Fibroblast of skin of right biceps (primary cell): ENCODE measurements at regions not wholly inside any gene's neighbourhood (a gene's known extent, or its start where the extent isn't known, plus 50 kb on each side); places are given as distances from the start of the nearest gene placed in this dataset.

Source experiments
- DNase-seq: peaks from one replicate; pipeline ENCODE4 v3.0.0-alpha.2; 2013

DNA sequence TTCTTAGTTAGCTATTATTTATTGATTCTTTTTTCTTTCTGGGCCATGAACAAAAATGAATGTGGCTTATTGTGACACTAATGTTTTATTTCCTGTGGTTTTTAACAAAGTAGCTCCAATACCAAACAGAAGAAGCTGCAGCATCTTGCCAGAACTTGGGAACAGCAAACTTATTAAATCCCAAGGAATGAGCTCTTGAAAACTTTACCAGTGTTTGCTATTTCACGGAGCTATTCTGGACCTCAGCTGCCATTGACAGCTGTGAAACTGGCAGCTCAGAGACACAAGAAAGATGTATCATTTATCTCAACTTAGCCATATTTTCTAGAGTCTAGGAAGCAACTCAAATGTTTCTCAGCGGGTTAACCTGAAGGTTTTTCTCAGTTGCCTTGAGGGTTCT lies 91.0 kb upstream of the NEUROD1 start:
- no peak for DNase-seq

DNA sequence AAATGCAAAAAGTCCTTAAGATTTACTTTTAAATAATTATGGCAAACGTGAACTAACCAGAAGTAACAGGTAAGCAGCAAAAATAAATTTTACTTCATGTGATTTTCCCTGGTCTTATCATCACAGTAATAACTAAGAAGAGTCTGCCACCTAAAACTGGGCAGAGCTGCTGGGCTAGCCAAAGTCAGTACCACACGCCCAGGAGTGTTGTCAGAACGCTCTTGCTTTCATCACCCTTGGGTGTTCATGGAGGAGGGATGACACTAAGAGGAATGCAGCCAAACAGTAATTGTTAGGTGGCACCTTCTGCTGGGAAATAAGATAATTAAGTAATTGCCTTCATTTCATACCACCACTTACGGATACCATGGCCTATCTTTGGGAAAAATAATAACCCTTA lies 92.0 kb upstream of the NEUROD1 start:
- no peak for DNase-seq

DNA sequence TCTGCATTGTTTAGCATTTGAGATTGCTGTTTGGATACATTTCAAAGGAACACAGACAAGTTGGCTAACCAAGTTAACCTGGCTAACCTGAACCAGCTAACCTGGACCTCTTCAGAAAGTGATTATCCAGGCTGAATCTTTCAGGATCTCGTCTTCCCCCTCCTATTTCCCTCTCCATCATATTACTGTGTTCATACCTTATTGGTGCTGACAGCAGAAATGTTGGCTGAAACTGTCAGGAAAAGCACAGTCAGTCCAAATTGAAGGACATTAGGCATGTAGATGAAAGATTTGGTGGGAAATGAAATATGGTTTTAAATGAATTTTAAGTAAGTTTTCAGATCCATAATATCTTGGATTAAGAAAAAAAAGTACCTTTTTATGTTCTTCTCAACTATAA lies 92.5 kb upstream of the NEUROD1 start:
- DNase-seq, result no peak

DNA sequence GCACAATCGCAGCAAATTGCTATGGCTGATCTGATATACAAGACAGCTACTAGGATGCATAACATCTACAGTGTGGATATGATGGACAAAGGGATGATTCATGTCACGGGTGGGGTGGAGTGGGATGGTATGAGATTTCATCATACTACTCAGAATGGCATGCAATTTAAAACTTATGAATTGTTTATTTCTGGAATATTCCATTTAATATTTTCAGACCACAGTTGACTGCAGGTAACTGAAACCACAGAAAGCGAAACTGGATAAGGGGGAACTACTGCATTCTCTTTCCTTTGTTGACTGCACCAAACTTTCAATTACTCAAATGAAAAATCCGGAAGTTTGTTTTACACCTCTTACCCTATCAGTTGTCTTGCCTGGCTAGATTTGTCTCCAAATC lies 94.4 kb upstream of the NEUROD1 start:
- DNase-seq, result peak; percentile 58

DNA sequence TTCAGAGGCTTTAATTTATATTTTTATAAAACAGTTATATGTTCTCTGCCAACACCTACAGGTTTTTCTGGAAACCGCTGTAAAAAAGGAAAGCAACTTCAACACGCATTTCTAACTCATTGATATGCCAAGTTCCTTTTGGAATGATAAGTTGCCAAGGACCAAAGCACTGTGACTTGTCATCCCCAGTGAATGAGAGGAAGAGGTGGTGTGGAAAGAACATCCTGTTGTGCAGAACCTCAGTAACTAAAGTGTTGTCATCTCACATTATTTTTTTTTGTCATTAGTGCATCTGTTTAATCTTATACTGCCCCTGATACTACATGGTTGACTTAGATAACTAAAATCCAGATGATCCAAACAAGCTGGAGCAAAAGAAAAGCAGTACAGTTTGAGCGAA lies 96.0 kb upstream of the NEUROD1 start:
- DNase-seq, result no peak

DNA sequence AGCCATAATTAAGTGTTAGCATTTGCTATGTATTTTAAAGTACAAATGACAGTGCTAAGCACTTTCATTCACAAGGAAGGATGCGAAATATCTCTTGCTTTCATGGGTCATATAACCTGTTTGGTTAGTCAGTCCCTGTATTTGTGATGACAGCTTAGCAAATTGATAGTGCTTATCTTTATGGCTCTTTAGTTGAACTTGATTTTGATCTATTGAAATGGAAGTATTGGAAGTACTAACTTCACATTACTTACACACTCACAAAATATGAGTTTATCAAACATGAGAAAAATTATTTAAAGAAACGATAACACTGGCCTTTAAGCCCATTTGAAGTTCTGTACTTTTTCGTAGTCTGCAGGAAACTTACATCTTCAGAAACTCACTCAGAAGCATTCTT lies 97.4 kb upstream of the NEUROD1 start:
- no peak for DNase-seq

DNA sequence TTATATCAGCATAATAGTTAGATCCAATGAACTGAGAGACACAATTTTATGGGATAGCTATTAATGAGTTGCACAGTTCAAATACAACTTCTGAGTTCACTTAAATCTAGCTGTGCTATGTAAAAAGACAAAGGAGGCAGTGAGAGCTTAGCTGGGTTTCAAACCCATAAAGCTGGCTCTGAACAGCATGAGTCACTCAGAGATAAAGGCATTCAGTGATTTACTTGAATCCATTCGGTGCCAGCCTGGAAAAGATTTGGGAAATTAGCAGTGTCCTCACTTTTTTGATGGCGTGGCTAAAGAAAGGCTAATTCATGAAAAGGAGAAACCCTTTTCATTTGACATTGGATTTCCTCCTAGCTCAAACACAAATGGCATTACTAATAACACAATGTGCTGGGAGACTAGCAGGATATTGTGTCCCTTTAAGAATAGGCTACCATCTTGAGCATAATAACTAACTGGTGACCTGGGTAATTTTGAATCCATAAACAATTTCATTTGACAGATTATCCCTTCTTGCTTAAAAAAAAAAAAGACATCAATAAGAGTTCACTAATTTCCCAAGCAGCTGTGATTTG lies 98.4 kb upstream of the NEUROD1 start:
- DNase-seq, result no peak

DNA sequence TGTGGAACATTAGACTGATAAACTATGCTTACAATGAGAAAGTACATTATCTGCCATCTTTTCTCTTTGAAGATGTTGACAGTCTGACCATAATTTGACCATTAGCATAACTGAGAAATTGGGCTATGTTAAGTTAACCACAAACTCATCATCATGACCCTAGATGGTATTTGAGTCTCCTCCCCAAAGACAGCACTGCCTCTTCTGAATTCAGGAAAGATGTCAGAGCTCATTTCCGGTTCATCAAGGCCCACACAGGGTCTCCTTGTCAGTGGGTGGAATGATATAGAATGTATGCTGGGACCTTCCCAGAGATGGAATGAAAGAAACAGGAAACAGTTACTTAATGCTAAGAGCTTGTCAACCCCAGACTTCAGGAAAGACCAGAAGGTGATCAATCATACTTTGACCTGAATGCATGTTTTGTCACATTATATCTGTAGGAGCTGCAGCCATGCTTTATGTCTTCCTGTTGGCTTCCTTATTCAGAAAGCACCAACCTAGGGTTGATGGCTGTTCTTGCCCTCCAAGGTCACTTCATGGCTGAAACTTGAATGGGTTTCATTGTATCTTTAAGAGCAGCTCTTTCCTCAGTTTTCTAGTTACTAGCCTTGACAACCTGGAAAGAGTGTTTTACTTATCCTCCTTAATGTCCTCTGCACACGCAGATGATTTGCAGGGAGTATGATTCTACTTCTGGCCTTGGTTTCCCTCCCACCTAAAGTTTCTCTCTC lies 99.1 kb upstream of the NEUROD1 start:
- DNase-seq, result peak; percentile 76

DNA sequence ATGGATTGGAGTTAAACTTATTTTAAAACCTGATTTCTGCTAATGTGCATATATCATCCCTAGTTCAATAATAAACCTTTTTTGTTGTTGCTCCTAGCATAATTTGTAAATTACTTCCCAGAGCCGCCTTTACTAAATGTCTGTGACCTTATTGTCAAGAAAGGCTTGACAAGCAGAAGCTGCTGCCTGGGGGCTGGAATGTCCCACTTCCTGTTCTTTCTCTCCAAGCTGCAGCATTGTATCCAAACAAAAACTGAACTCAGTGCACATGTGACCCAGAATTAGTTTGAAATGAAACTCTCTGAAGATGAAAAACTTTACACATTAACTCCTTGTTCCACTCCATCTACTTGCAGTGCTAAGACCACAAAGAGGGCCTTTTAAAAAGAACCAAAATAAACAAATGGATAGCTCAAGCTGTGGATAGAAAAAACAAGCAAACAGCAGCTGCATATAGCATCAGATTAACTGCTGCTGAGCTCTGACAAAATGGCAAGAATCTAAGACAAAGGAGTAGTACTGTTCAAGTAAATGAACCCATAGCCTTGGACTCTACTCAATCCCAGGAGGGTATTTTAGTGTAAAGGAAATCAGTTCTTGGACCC lies 99.8 kb upstream of the NEUROD1 start:
- DNase-seq, result no peak

DNA sequence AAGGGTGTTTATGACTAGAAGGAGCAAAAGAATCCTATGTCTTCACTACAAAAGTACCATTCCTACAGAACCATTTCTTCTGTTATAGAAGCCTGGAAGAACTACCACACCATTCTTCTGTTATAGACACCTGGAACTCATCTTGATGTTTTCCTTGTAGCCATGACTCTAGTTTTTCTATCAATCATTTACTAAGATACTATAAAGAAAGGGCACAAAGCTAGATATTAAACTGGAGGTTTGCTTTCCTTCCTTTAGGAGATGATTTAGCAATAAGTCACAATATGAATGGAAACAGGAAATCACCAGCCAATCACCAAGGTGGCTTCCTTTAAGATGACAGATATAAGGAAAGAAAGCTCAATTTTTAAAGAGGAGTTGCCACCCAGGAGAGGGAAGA lies 100.3 kb upstream of the NEUROD1 start:
- no peak for DNase-seq

DNA sequence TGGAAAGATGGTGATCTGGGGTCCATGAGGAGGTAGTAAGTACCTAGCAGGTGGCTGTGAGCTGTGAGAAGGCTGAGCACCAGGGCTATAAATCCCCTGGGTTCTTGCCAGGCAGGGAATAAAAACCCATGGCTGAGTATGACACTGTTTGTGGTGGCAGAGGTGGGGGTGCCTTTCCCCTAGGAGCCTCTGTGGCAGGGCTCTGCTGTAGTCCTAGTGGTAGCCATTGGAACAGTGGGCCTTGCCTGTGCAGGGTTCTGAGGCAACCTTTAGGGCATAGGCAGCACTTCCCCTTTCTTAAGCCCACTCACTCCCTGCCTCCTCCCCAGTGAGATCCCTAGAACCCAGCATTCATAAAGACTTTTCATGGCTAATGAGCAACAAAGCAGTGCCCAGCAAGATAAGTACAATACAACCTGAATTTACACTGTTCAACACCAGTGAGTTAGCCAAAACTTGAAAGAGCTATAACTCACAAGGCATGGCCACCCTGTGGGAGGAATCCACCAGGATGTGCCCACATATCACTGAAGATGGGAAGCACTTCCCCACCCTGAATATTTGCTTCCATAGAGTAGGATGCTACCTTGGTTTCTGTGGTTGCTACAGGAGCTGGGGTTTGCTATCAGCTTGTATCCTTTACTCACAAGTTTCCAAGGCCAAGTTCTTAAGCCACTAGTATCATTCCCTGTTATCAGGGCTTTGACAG lies 100.9 kb upstream of the NEUROD1 start:
- no peak for DNase-seq

DNA sequence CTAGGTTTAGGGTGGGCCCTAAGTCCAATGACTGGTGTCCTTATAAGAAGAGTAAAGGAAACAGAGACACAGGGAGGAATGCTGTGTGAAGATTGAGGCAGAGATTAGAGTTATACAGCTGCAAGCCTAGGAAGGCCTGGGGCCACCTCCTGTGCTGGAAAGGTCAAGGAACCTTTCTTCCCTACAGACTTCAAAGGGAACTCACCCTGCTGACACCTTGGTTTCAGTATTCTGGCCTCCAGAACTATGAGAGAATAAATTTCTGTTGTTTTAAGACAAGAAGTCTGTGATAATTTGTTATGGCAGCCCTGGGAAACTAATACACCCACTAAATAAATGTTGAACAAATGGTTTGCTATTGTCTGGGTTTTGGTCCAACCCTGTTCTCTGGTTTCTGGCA lies 102.3 kb upstream of the NEUROD1 start:
- no peak for DNase-seq

DNA sequence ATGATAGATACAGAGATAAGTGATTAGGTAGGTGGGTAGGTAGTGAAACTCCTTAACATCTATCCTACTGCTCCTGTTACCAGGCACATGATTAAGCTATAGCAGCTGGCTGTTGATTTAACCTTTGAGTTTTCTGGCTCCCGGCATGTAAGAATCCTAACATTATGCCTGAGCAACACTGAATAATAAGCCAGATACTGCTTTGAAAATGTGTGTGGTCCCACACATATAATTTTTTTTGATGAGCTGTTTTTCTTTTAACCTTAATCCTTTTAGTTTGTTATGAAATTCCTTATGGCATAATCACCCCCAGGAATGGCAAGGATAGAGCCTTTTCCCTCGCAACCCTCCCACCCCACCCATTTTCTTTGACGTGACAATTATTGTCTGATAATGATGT lies 104.2 kb upstream of the NEUROD1 start:
- peak; percentile 74 for DNase-seq

DNA sequence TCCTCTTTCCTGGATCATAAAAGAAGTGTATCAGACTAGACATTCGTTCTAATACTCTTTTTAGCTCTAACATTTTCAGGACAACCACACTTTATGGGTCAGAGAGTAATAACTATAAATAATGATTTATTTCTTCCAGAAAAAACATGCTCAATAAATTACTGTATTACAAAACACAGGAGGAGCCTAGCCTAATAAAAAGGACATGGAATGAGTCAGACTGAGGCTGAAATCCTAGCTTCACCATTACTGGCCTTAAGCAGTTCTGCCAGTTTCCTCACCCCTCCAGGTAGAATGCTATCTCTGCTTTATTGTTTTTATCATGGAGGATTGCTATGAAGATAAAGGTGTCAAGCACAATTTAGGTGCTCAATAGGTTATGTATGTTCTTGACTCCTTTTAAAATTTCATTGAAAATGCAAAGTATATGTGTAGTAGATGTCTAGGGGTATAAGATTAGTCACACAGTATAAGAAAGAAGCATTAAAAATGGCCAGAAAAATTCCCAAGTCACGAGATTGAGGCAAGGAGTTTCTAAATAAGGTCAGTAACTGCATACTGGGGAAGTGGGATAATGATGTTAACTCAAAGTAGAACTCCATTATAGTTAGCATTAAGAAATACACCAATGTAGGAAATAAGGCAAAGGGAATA lies 105.5 kb upstream of the NEUROD1 start:
- peak; percentile 51 for DNase-seq

DNA sequence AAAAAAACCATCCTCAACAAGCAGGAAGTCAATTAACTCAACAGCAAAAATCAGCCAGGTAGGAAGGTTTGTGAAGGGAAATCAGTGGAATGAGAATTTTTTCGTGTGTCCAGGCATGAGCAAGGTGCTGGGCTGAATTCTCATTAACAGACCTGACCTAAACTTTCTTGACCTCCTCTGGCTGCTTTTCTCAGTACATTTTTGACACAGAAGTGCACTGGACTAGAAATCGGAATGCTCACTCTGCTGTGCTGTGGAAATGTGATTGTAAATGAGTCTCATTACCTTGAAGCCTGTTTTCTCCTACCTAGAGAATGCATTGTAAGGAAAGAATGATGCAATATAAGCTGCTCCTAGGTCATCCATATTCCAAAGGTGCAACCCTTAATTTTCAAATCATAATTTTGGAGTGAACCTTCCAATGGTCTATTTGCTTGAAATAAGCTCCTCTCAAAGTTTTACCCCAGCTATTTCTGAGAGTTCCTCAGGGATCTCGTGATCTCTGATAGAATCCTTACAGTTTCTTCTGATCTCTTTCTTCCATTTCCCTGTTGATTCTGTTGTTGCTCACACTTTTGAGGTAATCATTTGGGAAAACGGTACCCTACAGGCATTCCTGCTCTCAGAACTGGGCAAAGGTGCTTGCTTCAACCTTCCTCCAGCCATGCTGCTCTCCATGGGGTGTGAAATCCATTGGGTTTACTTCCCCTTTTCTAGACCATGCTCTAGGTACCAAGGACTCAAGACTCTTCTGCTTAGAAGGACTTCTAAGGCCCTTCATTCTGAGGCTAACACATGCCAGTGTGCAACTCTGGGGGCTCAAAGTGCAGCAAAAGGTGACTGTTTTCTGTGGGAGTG lies 104.9 kb upstream of the ITPRID2 start:
- DNase-seq, result no peak

DNA sequence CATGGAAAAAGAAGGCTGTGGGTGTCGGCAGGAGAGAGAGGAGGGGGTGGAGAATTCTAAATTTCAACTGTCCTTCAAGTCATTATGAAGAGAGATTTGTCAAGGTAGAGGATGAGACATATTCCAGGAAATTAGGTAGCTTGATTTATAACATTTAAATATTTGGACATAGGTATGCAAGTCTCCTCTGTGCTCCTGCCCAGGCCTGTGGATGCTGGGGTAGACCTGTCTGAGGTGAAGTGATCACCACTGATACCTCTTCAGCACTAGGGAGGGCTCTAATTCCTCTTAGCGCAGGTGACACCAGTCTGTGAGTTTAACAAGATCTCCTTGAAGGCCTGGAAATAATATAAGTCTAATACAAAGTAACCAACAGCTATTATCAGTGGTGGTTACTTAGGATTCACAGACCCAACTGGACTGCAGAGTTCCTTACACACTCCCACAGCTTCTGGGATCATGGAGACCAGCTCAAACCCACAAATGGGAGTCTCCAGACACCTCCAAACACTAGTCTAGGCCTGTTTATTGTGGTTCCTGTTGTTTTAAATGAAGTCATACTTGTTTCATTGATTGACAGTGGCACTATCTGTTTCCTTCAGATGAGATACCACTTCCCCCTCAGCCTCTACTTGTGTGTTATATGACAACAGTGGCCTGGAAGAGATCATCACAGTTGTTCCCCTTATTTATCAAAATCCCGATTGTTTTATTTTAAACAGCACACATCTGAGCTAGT lies 104.1 kb upstream of the ITPRID2 start:
- DNase-seq, result no peak

DNA sequence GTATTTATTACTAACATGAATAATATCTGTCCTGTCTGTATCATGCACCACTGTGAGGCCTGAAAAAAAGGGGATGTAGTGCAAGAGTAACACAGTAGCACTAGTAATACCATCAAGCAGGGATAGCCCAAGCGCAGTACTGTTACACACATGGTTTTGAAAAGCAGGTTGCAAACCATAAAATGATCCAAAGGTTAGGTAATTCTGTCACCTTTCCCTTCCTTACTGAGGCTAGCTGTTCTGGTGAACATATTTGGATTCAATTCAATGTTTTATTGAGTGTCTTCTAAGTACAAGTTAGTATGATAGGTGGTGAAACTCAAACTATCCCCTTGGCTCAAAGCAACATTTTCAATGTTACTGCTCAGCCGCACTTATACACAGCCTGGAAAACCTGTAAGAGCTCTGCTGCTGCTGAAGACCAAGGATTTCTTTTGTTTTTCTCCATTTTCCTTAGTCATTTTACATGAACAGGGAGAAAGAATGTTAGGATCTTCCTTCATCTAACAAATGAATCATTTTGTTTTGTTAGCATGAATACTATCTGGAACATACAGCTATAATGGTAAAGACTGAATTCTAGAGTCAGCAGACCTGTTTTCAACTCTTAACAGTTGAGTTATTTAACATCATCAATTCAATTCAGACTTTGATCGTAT lies 102.5 kb upstream of the ITPRID2 start:
- DNase-seq, result peak; percentile 54

DNA sequence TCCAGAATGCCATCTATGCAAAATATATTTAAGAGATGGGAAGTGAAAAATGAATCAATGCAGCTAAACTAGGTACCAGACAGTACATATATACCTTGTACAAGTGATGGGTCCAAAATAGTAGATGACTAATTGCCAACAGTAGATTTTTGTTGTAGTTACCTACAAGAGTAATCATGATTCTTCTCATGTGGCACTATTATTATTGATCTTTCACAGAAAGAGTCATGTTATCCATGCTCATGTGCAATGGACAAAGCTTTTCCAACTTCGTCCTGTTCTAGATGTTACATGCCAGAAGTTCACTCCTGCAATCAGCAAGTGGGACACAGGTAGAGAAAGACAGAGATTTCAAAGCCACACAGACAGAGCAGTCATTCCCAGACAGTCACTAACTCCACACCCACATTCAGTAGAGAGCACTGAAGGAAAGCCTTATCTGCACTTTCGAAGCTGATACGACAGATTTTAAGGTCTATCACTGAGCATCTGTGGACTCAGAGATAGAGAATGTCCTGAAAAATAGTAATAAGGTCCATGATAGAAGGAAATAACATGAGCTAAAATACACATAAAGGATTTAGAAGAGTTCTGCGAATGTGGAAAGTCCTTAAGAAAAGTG lies 101.6 kb upstream of the ITPRID2 start:
- DNase-seq, result no peak

DNA sequence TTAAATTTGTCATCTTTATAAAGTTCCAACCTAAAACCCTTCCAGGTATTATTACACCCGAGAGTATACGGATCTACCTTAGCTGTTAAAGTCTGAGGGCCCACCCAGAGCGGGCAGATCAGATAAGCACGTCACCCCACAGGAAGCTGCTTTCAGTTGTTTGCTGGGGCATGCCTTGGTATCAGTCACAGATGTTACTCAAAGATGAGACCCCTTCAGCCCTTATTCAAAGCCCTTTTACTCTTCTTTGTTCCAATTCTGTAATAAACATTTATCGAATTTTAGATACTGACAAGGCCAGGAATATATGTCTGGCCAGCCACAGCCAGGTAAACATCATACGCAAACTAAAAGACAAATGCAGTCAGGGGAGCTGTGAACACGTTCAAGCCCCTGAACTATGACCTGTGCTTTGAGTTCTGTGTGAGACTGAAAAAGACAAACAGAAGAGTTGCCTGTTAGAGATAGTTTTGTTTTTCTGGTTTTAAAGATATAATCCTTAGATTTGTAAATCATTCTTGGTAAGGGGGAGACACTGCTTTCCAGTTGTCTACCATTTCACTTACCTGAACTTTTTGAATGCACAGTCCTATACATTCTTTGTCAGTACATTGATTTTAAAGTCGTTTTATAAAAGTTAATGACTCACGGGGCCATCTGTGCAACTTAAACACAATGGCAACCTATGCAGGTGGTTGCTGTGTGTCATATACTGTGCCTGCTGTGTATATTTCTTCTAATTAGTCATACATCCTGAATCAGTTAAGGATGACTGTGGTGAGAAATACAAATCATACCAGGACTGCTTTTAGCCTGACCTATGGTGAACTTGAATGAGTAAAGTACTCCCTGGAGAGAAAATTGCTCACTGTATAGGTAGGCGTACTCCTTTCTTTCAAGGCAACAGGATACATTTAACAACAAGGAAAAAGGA lies 100.5 kb upstream of the ITPRID2 start:
- peak; percentile 98 for DNase-seq

DNA sequence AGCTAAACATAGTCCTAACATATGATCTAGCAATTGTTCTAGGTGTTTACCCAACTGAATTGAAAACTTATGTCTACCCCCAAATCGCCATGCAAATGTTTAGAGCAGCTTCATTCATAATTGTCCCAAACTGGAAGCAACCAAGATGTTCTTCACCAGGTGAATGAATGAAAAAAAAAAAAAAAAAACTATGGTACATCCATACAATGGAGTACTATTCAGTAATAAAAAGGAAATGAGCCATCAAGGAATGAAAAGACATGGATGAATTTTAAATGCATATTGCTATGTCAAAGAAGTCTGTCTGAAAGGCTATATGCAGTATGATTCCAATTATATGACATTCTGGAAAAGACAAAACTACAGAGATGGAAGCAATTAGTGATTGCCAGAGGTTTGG lies 98.6 kb upstream of the ITPRID2 start:
- DNase-seq, result no peak
